ENCODE measurements at regions not wholly inside any gene's neighbourhood (a gene's known extent, or its start where the extent isn't known, plus 50 kb on each side); places are given as distances from the start of the nearest gene placed in this dataset.

GRCh38 chr16:35687781-35688180 lies 2228.4 kb downstream of the TP53TG3F start:
- no peak for DNase-seq

DNA sequence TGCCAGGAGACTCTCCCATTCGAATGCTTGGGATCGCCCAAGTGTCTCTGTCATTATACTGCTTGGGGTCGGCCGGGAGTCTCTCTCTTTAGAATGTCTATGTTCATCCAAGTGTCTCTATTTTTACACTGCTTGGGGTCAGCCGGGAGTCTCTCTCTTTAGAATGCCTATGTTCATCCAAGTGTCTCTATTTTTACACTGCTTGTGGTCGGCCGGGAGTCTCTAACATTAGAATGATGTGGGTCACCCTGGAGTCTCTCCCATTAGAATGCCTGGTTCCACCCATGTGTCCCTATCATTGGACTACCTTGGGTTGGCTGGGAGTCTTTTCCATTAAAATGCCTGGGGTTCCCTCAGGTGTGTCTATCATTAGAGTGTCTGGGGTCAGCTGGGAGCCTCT lies 2230.4 kb downstream of the TP53TG3F start:
- DNase-seq = no peak

GRCh38 chr16:35690413-35690812 lies 2231.0 kb downstream of the TP53TG3F start:
- no peak for DNase-seq

DNA sequence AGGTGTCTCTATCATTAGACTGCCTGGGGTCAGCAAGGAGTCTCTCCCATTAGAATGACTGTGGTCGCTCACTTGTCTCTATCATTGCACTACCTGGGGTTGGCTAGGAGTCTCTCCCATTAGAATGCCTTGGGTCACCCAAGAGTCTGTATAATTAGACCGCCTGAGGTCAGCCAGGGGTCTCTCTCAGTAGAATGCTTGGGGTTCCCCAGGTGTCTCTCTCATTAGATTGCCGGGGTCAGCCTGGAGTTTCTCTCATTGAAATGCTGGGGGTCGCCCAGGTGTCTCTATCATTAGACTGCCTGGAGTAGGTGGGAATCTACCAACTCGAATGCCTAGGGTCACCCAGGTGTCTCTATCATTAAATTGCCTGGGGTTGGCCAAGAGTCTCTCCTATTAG lies 2231.6 kb downstream of the TP53TG3F start:
- no peak for DNase-seq

DNA sequence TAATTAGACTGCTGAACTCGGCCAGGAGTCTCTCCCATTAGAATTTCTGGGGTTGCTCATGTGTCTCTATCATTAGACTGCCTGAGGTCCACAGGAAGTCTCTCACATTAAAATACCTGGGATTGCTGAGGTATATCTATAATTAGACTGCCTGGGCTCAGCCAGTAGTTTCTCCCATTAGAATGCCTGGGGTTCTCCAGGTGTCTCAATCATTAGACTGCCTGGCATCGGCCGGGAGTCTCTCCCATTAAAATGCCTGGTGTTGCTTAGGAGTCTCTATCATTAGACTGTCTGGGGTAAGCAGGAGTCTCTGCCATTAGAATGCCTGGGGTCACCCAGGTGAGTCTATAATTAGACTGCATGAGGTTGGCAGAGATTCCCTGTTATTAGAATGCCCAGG lies 2233.4 kb downstream of the TP53TG3F start:
- no peak for DNase-seq

DNA sequence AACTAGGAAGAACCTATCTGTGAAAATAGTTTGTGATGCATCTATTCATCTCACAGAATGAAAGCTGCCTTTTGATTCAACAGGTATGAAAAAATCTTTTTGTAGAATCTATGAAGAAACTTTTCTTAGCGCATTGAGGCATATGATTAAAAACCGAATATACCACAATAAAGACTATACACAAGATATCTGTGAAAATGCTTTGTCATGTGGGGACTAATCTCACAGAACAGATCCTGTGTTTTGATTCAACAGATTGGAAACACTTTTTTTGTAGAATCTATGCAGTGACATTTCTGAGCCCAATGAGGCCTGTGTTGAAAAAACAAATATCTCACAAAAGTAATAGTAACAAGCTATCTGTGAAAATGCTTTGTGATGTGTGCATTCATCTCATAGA lies 2247.5 kb downstream of the TP53TG3F start:
- DNase-seq = no peak

DNA sequence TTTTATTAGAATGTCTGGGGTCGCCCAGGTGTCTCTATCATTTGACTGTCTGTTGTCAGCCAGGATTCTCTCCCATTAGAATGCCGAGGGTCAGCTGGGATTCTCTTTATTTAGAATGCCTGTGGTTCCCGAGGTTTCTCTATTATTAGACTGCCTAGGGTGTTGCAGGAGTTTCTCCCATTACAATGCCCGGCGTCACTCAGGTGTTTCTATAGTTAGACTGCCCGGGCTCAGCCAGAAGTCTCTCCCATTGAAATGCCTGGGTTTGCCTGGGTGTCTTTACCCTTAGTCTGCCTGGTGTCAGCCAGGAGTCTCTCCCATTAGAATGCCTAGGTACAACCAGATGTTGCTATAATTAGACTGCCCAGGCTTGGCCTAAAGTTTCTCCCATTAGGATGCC lies 2252.0 kb downstream of the TP53TG3F start:
- no peak for DNase-seq

DNA sequence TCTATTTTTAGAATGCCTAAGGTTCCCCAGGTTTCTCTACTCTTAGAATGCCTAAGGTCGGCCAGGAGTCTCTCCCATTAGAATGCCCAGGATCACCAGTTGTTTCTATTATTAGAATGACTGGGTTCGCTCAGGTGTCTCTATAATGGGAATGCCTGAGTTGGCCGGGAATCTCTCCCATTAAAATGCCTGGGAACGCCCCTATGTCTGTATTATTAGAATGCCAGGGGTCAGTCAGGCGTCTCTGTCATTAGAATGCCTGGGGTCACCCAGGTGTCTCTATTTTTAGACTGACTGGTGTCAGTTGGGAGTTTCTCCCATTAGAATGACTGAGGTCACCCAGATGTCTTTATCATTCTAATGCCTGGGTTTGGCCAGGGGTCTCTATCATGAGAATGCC lies 2252.5 kb downstream of the TP53TG3F start:
- no peak for DNase-seq

GRCh38 chr16:35713762-35714650 lies 2254.6 kb downstream of the TP53TG3F start:
- DNase-seq = no peak

DNA sequence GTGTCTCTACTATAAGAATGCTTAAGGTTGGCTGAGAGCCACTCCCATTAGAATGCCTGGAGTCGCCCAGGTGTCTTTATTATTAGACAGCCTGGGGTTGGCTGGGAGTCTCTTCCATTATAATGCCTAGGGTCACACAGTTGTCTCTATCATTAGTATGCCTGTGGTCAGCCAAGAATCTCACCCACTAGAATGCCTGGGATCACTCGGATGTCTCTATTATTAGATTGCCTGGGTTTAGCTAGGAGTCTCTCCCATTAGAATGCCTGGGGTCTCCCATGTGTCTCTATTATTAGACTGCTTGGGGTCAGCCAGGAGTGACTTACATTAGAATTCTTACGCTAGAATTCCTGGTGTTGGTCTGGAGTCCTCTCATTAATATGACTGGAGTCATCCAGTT lies 2255.3 kb downstream of the TP53TG3F start:
- no peak for DNase-seq

DNA sequence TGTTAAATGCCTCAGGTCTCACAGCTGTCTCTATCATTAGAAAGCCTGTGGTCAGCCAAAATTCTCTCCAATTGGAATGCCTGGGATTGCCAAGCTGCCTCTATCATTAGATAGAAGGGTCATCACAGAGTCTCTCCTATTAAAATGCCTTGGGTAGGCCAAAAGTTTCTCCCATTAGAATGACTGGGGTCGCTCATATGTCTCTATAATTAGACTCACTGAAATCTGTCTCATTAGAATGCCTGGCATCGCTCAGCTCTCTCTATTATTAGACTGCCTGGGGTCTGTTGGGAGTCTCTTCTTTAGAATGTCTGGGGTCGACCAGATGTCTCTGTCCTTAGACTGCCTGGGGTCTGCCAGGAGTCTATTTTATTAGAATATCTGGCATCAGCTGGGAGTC lies 2265.1 kb downstream of the TP53TG3F start:
- no peak for DNase-seq

DNA sequence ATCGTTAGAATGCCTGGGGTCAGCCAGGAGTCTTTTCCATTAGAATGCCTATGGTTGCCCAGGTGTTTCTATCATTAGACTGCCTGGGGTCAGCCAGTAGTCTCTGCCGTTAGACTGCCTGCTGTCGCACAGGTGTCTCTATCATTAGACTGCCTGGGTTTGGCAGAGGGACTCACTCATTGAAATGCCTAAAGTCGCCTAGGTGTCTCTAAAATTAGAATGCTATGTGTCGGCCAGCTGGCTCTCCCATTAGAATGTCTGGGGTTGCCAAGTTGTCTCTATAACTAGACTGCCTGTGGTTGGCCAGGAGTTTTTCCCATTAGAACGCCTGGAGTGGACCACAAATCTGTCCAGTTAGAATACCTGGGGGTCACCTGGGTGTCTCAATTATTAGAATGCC lies 2266.5 kb downstream of the TP53TG3F start:
- no peak for DNase-seq

DNA sequence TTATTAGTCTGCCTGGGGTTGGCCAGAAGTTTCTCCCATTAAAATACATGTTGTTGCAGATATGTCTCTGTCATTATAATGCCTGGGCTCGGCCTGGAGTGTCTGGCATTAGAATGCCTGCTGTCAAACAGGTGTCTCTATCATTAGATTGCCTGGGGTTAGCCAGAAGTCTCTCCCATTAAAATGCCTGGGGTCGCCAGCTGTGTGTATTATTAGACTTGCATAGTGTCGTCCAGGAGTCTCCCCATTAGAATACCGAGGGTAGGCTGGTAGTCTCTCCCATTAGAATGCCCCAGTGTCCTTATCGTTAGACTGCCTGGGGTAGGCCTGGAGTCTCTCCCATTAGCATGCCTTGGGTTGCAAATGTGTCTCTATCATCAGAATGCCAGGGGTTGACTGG lies 2270.8 kb downstream of the TP53TG3F start:
- DNase-seq = no peak

DNA sequence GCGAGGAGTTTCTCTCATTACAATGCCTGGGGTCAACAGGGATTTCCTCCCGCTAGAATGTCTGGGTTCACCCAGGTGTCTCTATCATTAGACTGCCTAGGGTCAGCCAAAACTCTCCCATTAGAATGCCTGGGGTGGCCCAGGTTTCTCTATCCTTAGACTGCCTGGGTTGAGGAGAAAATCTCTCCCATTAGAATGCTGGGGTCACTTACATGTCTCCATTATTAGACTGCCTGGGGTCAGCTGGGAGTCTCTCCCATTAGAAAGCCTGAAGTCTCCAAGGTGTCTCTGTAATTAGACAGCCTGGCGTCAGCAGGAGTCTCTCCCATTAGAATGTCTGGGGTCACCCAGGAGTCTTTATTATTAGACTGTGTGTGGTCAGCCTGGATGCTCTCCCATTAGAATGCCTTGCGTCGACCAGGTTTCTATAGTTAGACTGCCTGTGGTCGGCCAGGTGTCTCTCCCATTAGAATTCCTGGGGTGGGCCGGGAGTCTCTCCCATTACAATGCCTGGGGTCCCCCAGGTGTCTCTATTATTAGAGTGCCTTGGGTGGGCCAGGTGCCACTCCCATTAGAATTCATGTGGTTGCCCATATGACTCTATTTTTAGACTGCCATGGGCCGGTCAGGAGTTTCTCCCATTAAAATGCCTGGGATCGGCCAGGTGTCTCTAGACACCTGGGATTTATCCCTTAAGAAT lies 2272.1 kb downstream of the TP53TG3F start:
- DNase-seq = no peak

DNA sequence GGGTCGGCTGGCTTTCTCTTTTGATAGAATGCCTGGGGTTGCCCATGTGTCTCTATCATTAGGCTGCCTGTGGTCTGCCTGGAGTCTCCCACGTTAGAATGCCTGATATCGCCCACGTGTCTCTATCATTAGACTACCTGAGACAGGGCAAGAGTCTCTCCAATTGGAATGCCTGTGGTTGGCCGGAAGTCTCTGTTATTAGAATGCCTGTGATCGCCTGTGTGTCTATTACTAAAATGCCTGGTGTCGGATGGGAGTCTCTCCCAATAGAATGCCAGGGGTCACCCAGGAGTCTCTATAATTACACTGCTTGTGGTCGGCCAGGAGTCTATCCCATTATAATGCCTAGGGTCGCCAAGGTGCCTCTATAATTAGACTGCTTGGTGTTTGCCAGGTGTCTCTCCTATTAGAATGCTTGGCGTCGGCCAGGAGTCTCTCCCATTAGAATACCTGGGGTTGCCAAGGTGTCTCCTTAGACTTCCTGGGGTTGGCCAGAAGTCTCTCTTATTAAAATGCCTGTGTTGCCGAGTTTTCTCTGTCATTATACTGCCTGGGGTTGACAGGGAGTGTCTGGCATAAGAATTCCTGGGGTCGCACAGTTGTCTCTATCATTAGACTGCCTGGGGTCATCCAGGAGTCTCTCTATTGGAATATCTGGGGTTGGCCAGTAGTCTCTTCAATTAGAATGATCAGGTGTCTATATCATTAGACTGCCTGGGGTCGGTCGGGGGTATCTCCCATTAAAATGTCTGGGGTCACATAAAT lies 2272.8 kb downstream of the TP53TG3F start:
- no peak for DNase-seq

DNA sequence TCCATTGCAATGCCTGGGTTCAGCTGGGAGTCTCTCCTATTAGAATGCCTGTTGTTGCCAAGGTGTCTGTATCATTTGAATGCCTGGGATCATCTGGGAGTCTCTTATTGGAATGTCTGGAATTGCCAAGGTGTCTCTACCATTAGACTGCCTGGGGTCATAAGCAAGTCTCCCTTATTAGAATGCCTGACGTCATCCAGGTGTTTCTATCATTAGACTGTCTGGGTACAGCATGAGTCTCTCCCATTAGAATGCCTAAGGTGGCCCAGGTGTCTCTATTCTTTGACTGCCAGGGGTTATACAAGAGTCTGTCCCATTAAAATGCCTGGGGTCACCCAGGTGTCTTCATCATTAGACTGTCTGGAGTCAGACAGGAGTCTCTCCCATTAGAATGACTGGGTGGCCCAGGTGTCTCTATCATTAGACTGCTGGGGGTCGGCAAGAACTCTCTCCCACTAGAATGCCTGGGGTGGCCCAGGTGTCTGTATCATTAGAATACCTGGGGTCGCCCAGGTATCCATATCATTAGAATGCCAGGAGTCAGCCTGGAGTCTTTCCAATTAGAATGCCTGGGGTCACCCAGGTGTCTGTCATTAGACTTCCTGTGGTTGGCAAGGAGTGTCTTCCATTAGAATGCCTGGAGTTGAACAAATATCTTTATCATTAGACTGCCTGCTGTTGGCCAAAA lies 2274.0 kb downstream of the TP53TG3F start:
- no peak for DNase-seq

DNA sequence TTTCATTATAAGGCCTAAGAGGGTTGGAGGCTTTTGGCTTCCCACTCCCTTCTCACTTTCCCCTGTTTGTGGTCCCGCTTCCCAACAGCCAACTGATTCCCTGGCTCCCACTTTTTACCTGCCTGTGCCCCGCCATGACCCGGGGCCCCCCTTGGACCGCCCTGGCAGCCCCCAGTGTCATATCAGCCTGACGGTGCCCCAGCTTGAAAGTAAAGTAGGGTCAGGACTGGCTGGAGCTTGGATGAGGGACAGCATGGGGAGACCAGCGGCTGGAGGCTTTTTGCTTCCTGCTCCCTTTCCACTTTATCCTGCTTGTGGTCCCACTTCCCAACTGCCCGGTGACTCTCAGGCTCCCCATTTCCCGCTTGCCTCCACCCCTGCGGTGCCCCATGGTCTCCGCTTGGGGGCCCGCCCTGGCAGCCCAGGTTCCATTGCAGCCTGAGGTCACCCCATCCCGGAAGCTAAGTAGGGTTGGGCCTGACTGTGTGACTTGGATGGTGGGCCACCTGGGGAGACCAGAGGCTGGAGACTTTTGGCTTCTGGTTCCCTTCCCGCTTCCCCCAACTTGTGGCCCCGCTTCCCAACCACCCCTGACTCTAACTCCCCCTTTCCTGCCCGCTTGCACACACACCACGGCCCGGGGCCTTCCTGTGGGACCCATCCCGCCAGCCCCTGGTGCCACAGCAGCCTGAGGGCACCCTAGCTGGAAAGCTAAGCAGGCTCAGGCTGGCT lies 2274.7 kb downstream of the TP53TG3F start:
- DNase-seq = no peak

DNA sequence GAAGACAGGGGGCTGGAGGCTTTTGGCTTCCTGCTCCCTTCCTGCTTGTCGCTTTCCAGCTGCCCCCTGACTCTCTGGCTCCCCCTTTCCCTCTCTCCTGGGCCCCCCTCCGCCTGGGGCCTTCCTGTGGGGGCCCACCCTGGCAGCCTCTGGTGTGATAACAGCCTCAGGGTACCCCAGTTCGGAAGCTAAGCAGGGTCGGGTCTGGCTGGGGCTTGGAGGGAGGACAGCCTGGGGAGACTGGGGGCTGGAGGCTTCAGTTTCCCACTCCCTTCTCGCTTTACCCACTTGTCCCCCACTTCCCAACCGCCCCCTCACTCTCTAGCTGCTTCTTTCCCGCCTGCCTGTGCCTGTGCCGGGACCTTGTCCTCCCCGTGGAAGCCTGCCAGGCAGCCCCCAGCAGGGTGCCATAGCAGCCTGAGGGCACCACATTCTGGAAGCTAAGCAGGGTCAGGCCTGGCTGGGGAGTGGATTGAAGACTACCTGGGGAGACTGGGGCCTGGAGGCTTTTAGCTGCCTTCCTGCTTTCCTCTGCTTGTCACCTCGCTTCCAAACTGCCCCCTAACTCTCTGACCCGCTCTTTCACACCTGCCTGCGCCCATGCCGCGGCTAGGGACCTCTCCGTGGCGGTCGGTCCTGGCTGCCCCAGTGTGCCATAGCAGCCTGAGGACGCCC lies 2275.5 kb downstream of the TP53TG3F start:
- no peak for DNase-seq

DNA sequence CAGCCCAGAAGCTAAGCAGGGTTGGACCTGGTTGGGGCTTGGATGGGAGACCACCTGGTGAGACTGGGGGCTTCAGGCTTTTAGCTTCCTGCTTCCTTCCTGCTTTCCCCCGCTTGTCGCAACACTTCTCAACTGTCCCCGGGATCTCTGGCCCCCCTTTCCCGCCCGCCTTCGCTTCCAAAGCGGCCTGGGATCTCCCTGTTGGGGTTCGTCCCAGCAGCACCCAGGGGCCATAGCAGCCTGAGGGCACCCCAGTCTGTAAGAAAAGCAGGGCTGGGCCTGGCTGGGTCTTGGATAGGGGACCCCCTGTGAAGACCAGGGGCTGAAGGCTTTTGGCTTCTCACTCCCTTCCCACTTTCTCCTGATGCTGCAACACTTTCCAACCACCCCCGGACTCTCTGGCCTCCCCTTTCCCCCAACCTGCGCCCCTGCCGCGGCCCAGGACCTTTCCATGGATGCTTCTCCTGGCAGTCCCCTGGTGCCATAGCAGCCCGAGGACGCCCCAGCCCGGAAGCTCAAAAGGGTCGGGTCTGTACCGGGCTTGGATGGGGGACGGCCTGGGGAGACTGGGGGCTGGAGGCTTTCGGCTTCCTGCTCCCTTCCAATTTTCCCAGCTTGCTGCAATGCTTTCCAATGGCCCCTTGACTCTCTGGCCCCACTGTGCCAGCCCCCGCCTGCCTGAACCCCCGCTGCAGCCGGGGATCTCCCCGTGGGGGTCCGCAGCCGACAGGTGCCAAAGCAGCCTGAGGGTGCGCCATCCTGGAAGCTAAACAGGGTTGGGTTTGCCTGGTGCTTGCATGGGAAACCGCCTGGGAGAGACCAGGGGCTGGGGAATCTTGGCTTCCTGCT lies 2276.2 kb downstream of the TP53TG3F start:
- DNase-seq = no peak

DNA sequence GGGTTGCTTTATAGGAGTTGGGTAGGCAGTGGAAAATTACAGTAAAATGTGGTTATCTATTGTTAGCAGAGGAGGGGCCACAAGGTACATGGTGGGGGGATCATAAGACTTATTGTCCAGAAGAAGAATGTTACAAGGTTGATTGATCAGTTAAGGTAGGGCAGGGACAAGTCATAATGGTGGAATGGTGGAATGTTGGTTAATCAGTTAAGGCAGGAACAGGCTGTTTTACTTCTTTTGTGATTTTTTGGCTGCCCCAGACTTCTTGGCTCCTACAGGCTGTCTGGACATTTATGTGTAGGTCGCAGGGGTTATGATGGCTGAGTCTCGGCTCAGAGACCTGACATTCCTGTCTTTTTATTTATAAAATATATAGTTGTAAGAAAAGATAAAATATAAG lies 2277.1 kb downstream of the TP53TG3F start:
- DNase-seq = no peak

DNA sequence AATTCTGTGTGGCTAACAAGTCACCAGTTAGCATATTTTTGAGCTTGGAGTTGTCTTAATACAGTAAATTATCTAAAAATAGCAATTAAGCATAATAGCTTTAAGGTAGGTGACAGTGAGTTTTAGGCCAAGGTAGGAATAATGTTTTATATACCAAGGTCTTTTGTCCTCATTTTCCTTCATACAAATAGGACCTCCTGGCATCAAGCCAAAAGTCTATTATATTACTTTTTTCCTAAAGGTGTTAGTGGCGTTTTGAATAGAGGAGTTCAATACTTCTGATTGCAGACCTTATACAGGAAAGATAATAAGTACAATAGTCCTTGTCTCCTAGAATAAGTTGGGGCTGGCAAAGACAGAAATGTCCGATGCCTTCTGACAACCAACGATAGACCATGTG lies 2277.7 kb downstream of the TP53TG3F start:
- no peak for DNase-seq
